AG04449 (cell line): ENCODE measurements at regions not wholly inside any gene's neighbourhood (a gene's known extent, or its start where the extent isn't known, plus 50 kb on each side); places are given as distances from the start of the nearest gene placed in this dataset.

Experiments
- CTCF ChIA-PET: fragments of 350-600 bp; formaldehyde crosslinking; extraction: SDS; loops from one replicate; lab custom pipeline; 2021; ENCODE audit warnings: antibody characterized with exemption; lab: Yijun Ruan, JAX
- POLR2A ChIA-PET: fragments of 400-600, 350-600 bp; formaldehyde crosslinking; extraction: SDS; loops from one replicate; lab custom pipeline; 2020; ENCODE audit warnings: antibody characterized with exemption, inconsistent platforms; lab: Yijun Ruan, JAX
- DNase-seq: peaks from one replicate; pipeline ENCODE4 v3.0.0-alpha.2; 2010; ENCODE audit warnings: low read depth, low spot score
- H3K4me3 ChIP-seq: 2 replicates; pipeline ENCODE4 v1.5.1; 2011; ENCODE audit warnings: low read depth, mild to moderate bottlenecking, control low read depth, low read length
- TF ChIP-seq, protein P1 (sequence below): IDR thresholded peaks from one replicate; pipeline ENCODE4 v1.5.1; 2011; ENCODE audit warnings: mild to moderate bottlenecking, moderate library complexity, low read length, control low read depth, inconsistent platforms; ENCODE audit not compliant: insufficient read depth; ENCODE audit errors: missing control alignments

DNA sequence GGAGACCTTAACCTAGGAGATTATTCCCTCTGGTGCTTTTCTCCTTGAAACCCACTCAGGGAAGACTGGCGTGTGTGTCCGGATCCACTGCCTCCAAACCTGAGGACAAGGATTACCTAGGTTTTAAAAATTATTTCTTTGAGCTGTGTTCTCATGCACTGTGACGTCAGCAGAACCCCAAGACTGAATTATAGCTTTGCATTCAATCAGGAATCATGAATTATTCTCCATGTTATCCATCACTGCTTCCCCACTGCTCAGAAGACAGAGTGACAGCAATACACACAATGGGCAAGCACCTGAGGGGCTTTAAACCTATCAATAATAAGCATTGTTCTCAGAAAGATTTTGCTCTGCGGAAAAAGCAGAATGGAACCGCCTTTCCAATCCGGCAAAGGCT lies 253.2 kb upstream of the FOXD3 start:
- H3K4me3 ChIP-seq, result no peak overlapping the region
- POLR2A ChIA-PET, result no interaction called here

DNA sequence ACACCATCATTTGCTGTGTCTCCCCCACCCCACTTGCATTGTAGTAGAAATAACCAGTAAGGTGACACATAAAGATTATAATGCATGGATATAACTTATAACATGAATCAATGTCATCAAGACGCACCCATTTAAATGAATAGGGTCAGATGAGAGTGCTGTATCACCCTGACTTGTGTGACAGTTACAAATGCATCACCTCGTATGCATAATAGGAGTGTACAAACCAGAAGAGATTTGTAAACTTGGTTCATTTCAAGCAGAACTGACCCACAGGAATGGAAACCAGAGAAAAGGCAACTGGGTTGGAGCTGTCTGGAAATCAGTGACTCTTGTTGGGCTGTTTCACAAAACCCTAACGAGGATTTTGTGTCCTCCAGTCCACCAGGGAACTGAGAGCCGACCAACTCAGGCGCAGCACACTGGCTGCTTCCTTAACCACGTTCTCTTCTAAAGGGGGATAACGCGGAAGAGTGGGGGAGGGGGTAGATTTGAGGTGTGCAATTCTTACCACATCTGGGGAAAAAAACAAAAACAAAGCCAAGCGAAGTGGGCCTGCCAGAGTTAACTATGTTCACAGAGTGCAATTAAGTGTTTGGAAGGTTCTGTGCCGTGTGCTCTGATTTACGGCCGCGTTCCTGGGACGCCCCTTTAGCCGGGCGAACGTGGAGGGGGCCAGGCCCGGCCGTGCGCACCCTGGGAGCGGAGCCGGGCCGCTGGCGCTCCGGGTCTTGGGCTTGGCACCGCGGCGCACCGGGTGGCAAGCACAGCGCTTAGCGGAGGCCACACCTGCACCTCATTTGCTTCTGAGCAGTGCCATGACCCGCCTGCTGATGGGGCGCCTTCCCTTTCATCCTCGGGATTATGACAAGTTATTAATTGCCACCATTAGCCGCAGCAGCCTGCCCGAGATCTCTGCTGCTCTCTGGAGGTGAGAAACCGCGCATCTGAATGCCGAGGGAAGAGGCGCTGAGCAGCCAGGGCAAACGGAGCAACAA lies 248.8 kb upstream of the FOXD3 start:
- TF ChIP-seq, protein P1, sequence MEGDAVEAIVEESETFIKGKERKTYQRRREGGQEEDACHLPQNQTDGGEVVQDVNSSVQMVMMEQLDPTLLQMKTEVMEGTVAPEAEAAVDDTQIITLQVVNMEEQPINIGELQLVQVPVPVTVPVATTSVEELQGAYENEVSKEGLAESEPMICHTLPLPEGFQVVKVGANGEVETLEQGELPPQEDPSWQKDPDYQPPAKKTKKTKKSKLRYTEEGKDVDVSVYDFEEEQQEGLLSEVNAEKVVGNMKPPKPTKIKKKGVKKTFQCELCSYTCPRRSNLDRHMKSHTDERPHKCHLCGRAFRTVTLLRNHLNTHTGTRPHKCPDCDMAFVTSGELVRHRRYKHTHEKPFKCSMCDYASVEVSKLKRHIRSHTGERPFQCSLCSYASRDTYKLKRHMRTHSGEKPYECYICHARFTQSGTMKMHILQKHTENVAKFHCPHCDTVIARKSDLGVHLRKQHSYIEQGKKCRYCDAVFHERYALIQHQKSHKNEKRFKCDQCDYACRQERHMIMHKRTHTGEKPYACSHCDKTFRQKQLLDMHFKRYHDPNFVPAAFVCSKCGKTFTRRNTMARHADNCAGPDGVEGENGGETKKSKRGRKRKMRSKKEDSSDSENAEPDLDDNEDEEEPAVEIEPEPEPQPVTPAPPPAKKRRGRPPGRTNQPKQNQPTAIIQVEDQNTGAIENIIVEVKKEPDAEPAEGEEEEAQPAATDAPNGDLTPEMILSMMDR, result no peak
- POLR2A ChIA-PET, result no interaction called here
- CTCF ChIA-PET, result no interaction called here
- DNase-seq, result no peak
- H3K4me3 ChIP-seq, result no peak overlapping the region

More for the DNA sequence above, 253.2 kb upstream of the FOXD3 start:
- CTCF ChIA-PET, result no interaction called here
- DNase-seq, result no peak
- TF ChIP-seq, protein P1, result no peak

DNA sequence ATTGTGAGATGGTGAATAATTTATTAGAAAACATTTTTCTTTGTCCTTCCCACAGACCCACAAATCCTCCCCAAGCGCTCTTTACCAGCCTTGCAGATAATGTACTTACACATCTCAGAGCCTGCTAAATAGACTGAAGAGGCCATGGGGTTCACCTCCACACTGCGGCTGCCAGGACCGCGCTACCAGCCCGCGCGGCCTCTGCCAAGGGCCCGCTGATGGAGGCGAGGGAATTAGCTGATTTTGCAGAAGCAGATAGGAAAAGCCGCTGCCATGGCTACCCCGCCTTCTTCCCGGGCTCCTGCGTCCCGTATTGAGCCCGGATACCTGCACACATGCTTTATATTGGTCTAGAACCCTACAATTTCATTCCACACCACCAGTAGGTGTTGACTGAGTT lies 248.0 kb upstream of the FOXD3 start:
- no peak for DNase-seq
- TF ChIP-seq, protein P1, result no peak
- H3K4me3 ChIP-seq, result no peak overlapping the region
- CTCF ChIA-PET, result no interaction called here
- POLR2A ChIA-PET, result no interaction called here

DNA sequence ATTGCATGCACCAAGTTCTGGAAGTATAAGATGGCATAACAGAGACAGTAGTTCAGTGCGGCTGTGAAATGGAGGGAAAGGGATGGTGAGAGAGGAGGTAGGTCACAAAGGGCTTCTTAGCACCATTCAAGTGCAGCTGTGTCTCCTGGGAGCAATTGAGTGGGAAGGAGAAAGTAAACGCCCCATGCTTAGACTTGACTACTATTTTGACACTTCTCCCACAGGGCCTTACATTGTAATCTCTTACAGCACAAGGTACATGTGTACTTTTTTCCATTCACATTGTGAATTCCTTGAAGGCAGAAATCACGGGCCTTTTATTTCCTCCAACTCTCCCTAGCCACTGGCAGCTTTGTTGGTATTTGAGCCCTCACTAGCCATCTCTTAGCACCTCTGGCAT lies 239.6 kb upstream of the FOXD3 start:
- ChIA-PET CTCF (no interaction called here), POLR2A (no interaction called here)
- DNase-seq, result no peak
- TF ChIP-seq, protein P1, result no peak
- no peak overlapping the region for H3K4me3 ChIP-seq

DNA sequence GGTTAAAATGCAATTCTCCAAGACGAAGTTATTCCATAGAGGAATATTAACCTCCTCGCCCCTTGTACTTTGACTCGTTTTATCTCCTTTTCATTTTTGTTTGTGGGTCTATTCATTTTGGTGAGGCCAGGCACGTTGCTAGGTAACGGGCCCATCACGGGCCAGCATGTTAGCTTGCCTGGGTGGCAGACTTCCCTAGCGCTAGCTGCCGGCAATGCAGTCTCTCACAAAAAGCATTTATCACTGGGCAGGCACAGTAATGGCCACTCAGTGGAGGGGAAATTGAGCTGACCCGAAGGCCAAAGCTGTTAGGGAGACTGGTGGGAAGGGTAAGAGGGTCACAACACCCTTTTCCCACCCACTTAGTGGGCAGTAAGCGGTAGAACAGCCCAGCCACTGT lies 234.4 kb upstream of the FOXD3 start:
- DNase-seq, result no peak
- no peak overlapping the region for H3K4me3 ChIP-seq
- TF ChIP-seq, protein P1, result no peak
- POLR2A ChIA-PET, result no interaction called here
- CTCF ChIA-PET, result interaction anchor here (0.6 kb wide), 1 partner anchor 179 kb away, joined by 3 read pairs; no protein-coding TSS in a partner anchor

DNA sequence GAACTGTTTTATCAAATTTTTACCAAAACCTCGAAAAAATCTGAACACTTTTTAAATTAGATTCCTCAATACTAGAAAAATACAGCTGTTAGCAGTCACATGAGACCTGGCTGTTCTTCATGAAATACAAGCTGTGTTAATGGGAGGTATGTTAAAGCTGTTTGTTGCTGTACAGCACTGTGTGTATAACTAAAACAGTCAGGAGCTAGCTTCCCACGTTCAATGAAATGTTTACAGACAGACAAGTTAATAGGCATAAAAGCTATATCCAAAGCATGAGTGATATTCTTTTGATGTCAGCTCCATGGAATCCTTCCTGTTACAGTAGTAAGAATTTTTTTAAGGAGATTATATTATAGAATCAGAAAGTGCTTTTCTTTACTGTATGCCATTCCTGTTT lies 223.2 kb upstream of the FOXD3 start:
- CTCF ChIA-PET, result interaction anchor here (1.1 kb wide), 1 partner anchor 258 kb away, joined by 3 read pairs; no protein-coding TSS in a partner anchor

More for the DNA sequence above, 223.2 kb upstream of the FOXD3 start:
- POLR2A ChIA-PET, result no interaction called here
- TF ChIP-seq, protein P1, result no peak
- no peak for DNase-seq
- no peak overlapping the region for H3K4me3 ChIP-seq
